Gastroesophageal sphincter (tissue), 4 donors: ENCODE measurements at regions not wholly inside any gene's neighbourhood (a gene's known extent, or its start where the extent isn't known, plus 50 kb on each side); places are given as distances from the start of the nearest gene placed in this dataset.

Source experiments
- ATAC-seq: fragments of 150-250 bp; one replicate; pipeline ENCODE4 v1.9.1; 2016; ENCODE audit warnings: mild to moderate bottlenecking, moderate library complexity
- H3K27ac ChIP-seq, 4 donors: fragments of 200-600 bp; sonication (generic) in 3 of 4; 1 replicate in 3 of 4; 2 replicates in 1 of 4; pipeline ENCODE4 v1.5.1; 2016 to 2019
- H3K27me3 ChIP-seq: fragments of 200-600 bp; sonication (generic); one replicate; pipeline ENCODE4 v1.5.1; 2019
- H3K36me3 ChIP-seq, 2 donors: fragments of 200-600 bp; sonication (generic); one replicate each; pipeline ENCODE4 v1.5.1; 2019; ENCODE audit warnings: control low read depth in 1 of 2
- H3K4me1 ChIP-seq, 3 donors: fragments of 200-600 bp; sonication (generic); 1 replicate in 2 of 3; 2 replicates in 1 of 3; pipeline ENCODE4 v1.5.1; 2016 to 2019; ENCODE audit warnings: control low read depth in 2 of 3
- H3K4me3 ChIP-seq, 2 donors: fragments of 200-600 bp; sonication (generic); one replicate each; pipeline ENCODE4 v1.5.1; 2019; ENCODE audit warnings: mild to moderate bottlenecking in 1 of 2, moderate library complexity in 1 of 2
- H3K9me3 ChIP-seq, 3 donors: fragments of 200-600 bp; sonication (generic); one replicate each; pipeline ENCODE4 v1.5.1; 2017 to 2019; ENCODE audit warnings: control low read depth in 2 of 3
- EP300 ChIP-seq: sonication (generic); formaldehyde crosslinking; IDR thresholded peaks from one replicate; pipeline ENCODE4 v1.6.1; 2017; ENCODE audit warnings: antibody characterized with exemption, mild to moderate bottlenecking
- POLR2A ChIP-seq, 2 donors: fragments of 450-650 bp; IDR thresholded peaks; one replicate each; pipeline ENCODE4 v1.6.1; 2017; ENCODE audit warnings: antibody characterized with exemption in 2 of 2, mild to moderate bottlenecking in 2 of 2, moderate library complexity in 1 of 2
- POLR2AphosphoS5 ChIP-seq: sonication (generic); formaldehyde crosslinking; IDR thresholded peaks from one replicate; pipeline ENCODE4 v1.6.1; 2017; ENCODE audit warnings: antibody characterized with exemption
- WGBS, 2 donors: methylation state at CpG; one replicate each; pipeline ENCODE4 v1.1.5; 2018; ENCODE audit warnings: low coverage in 1 of 2; 5-methylcytosine and 5-hydroxymethylcytosine counted together
- TF ChIP-seq, protein P1 (sequence below), 4 experiments: fragments of 200-600 bp in 2 of 4; fragments of 450-650 bp in 2 of 4; sonication (generic) in 1 of 4; IDR thresholded peaks; one replicate each; pipeline ENCODE4 v1.5.1; 2017 to 2019; ENCODE audit warnings: antibody characterized with exemption in 4 of 4, mild to moderate bottlenecking in 2 of 4, moderate library complexity in 2 of 4

DNA sequence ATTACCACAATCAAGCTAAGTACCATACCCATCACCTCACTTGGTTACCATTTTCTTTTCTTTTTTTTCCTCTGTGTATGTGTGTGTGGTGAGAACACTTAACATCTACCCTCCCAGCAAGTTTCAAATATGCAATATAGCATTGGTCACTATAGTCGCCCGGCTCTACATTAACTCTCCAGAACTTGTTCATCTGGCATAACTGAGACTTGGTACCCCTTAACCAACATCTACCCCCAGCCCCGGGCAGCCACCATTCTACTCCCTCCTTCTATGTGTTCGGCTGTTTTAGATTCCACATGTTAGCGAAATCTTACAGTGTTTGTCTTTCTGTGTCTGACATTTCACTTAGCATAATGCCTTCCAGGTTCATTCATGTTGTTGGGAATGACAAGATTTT lies 89.0 kb upstream of the TOP1 start:
- Histone ChIP-seq H3K27me3 (no peaks in the 10 kb centered on the region), H3K27ac (no peak overlapping the region), H3K36me3 (no peaks in the 10 kb centered on the region), H3K4me1 (no peaks in the 10 kb centered on the region), H3K9me3 (no peaks in the 10 kb centered on the region), H3K4me3 (no peak overlapping the region)
- no peak for TF ChIP-seq EP300
- TF ChIP-seq, protein P1, sequence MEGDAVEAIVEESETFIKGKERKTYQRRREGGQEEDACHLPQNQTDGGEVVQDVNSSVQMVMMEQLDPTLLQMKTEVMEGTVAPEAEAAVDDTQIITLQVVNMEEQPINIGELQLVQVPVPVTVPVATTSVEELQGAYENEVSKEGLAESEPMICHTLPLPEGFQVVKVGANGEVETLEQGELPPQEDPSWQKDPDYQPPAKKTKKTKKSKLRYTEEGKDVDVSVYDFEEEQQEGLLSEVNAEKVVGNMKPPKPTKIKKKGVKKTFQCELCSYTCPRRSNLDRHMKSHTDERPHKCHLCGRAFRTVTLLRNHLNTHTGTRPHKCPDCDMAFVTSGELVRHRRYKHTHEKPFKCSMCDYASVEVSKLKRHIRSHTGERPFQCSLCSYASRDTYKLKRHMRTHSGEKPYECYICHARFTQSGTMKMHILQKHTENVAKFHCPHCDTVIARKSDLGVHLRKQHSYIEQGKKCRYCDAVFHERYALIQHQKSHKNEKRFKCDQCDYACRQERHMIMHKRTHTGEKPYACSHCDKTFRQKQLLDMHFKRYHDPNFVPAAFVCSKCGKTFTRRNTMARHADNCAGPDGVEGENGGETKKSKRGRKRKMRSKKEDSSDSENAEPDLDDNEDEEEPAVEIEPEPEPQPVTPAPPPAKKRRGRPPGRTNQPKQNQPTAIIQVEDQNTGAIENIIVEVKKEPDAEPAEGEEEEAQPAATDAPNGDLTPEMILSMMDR (IDR thresholded peaks at IDR 0.05): no peak
- TF ChIP-seq POLR2A (IDR thresholded peaks at IDR 0.05): no peak
- no peak for TF ChIP-seq POLR2AphosphoS5
- WGBS, 2 donors: 40 to 90% methylated on average over 1 to 5 of the region's 5 CpGs
- no peak for ATAC-seq

DNA sequence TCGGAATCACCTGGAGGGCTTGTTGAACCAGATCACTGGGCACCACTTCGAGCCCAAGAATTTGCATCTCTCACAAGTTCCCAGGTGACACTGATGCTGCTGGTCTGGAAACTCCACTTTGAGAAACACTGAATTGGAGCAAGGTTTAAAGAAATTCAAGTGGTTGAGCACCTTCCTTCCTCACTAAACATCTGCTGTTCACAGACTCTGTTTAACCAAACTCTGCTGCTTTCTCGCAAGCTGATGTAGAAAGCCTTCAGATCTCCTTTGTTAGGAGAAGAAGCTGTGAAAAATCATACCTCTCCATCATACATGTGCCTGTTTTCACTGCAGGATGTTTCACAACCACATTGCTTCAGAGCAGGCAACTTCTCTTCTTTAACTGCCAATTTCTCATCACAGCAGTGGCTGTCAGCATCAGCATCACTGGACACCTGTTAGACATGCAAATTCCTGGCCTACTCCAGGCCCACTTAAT lies 87.5 kb upstream of the TOP1 start:
- no peaks in the 10 kb centered on the region for H3K36me3 ChIP-seq
- no peaks in the 10 kb centered on the region for H3K9me3 ChIP-seq
- H3K27ac ChIP-seq: no peak overlapping the region
- no peaks in the 10 kb centered on the region for H3K27me3 ChIP-seq
- no peak overlapping the region for H3K4me3 ChIP-seq
- TF ChIP-seq POLR2A (IDR thresholded peaks at IDR 0.05): no peak
- TF ChIP-seq, protein P1 (IDR thresholded peaks at IDR 0.05): no peak
- no peak for TF ChIP-seq POLR2AphosphoS5
- no peak for TF ChIP-seq EP300
- no peak for ATAC-seq
- 60 to 75% methylated on average over 1 to 3 of the region's 3 CpGs for WGBS, 2 donors
- H3K4me1 ChIP-seq: no peaks in the 10 kb centered on the region

DNA sequence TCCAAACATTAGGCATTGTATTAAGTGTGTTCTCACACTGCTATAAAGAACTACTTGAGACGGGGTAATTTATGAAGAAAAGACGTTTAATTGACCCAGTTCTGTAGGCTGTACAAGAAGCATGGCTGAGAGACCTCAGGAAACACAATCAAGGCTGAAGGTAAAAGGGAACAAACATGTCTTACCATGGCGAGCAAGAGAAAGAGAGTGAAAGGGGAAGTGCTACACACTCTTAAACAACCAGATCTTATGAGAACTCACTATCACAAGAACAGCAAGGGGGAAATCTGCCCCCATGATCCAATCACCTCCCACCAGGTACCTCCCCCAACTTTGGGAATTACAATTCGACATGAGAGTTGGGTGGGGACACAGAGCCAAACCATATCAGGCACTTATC lies 86.6 kb upstream of the TOP1 start:
- peaks cover 3% of the 10 kb centered on the region for H3K27me3 ChIP-seq
- TF ChIP-seq, protein P1 (IDR thresholded peaks at IDR 0.05): no peak
- TF ChIP-seq EP300: no peak
- TF ChIP-seq POLR2A (IDR thresholded peaks at IDR 0.05): no peak
- no peak for TF ChIP-seq POLR2AphosphoS5
- no peak for ATAC-seq
- no peaks in the 10 kb centered on the region for H3K4me1 ChIP-seq
- H3K27ac ChIP-seq: no peak overlapping the region
- H3K4me3 ChIP-seq: no peak overlapping the region
- 67 to 86% methylated on average over 1 to 4 of the region's 4 CpGs for WGBS, 2 donors
- no peaks in the 10 kb centered on the region for H3K9me3 ChIP-seq
- no peaks in the 10 kb centered on the region for H3K36me3 ChIP-seq

DNA sequence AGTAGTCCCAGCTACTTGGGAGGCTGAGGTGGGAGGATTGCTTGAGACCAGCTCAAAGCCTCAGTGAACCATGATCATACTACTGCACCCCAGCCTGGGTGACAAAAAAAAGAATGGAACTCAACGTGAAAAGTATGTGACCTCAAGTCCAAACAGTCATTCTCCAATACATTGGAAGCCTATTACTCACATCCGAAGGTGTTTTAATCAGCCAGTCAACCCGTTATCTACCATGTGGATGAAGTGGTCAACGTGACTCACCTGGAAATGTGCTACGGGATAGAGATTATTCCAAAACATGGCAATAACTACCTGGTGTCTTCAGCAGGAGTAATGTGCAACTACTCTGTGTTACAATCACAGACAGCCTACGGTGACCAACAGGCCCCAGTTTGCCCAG lies 85.8 kb upstream of the TOP1 start:
- no peaks in the 10 kb centered on the region for H3K36me3 ChIP-seq
- no peak for TF ChIP-seq POLR2A (IDR thresholded peaks at IDR 0.05)
- TF ChIP-seq POLR2AphosphoS5: no peak
- TF ChIP-seq, protein P1 (IDR thresholded peaks at IDR 0.05): no peak
- no peak for TF ChIP-seq EP300
- peaks cover 3% of the 10 kb centered on the region for H3K27me3 ChIP-seq
- no peaks in the 10 kb centered on the region for H3K9me3 ChIP-seq
- no peak overlapping the region for H3K4me3 ChIP-seq
- no peak overlapping the region for H3K27ac ChIP-seq
- no peaks in the 10 kb centered on the region for H3K4me1 ChIP-seq
- 81 to 88% methylated on average over 2 to 5 of the region's 6 CpGs for WGBS, 2 donors
- ATAC-seq: no peak

DNA sequence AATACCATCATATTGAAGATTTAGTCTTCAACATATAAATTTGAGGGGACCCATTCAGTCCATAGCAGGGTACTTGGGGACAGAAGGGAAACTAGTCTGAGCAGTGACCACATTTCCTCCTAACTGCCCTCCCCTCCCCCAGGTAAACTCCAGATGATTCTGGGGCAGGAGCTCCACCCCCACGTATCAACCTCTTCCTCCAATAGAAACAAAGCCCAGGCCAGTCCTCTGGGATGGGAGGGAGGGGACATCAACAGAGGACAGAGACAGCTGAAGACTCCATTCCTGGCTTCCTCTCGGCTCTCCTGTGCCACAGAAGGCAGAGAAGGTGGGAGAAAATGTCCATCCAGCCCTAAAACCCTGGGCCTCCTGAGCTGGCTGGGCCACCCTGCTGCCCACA lies 85.0 kb upstream of the TOP1 start:
- 70% methylated on average over 2 of the region's 2 CpGs; no CpG with 5 or more reads in 1 of the 2 donors for WGBS, 2 donors
- no peak for TF ChIP-seq POLR2AphosphoS5
- no peak for TF ChIP-seq EP300
- TF ChIP-seq, protein P1 (IDR thresholded peaks at IDR 0.05): no peak
- no peak for TF ChIP-seq POLR2A (IDR thresholded peaks at IDR 0.05)
- H3K27ac ChIP-seq: no peak overlapping the region
- H3K27me3 ChIP-seq: peaks cover 3% of the 10 kb centered on the region
- ATAC-seq: no peak
- no peak overlapping the region for H3K4me3 ChIP-seq
- no peaks in the 10 kb centered on the region for H3K36me3 ChIP-seq
- no peaks in the 10 kb centered on the region for H3K4me1 ChIP-seq
- no peaks in the 10 kb centered on the region for H3K9me3 ChIP-seq
